ENCODE measurements at regions not wholly inside any gene's neighbourhood (a gene's known extent, or its start where the extent isn't known, plus 50 kb on each side); places are given as distances from the start of the nearest gene placed in this dataset.

DNA sequence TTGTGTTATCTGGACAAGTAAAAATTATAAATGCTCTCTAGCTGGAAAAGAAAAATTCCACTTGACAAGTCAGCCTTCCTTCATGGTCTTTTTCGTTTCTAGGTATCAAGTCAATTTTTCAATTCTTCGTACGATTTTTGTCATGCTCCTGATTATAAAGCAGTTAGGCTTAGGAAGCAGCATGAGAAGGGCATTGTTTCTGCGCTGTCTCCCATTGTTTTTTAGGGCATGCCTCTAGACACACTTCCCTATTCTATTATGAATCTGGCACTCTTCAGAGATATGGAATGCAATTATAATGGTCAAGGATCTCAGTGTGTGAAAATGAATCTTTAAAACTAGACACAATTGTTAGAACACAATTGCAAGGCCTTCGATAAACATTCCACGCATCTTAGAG, 164.1 kb upstream of the FAT1 start:
- TF ChIP-seq CEBPB (IDR thresholded peaks at IDR 0.05) (no peak), NFIC (IDR thresholded peaks at IDR 0.05) (no peak), EP300 (IDR thresholded peaks at IDR 0.05; ENCODE audit: borderline replicate concordance) (no peak), ZBTB7A (IDR thresholded peaks at IDR 0.05; ENCODE audit: low read depth) (no peak)

Data from Ishikawa (cell line).